GM12878 (cell line): ENCODE measurements at regions not wholly inside any gene's neighbourhood (a gene's known extent, or its start where the extent isn't known, plus 50 kb on each side); places are given as distances from the start of the nearest gene placed in this dataset.

ENCODE experiments used
- EZH2 ChIP-seq: IDR thresholded peaks from 2 replicates; pipeline ENCODE4 v1.6.1; 2012; ENCODE audit warnings: low read depth, mild to moderate bottlenecking, control low read depth, inconsistent platforms, low read length, borderline replicate concordance; ENCODE audit not compliant: control insufficient read depth
- FOXM1 ChIP-seq: IDR thresholded peaks from 2 replicates; pipeline ENCODE4 v1.6.1; 2012; ENCODE audit warnings: low read depth, mild to moderate bottlenecking, inconsistent platforms, low read length, moderate library complexity
- HDAC2 ChIP-seq: fragments of 200-600 bp; sonication (generic); IDR thresholded peaks from 2 replicates; pipeline ENCODE4 v1.6.1; 2017
- PBX3 ChIP-seq: IDR thresholded peaks from 2 replicates; pipeline ENCODE4 v1.6.1; 2011; ENCODE audit warnings: mild to moderate bottlenecking, low read depth, low read length, moderate library complexity; ENCODE audit not compliant: insufficient replicate concordance
- POLR2A ChIP-seq: IDR thresholded peaks from 2 replicates; pipeline ENCODE4 v1.6.1; 2011; ENCODE audit warnings: low read depth, mild to moderate bottlenecking, low read length
- RUNX3 ChIP-seq: IDR thresholded peaks from 2 replicates; pipeline ENCODE4 v1.6.1; 2012; ENCODE audit warnings: low read length, inconsistent platforms
- SIX5 ChIP-seq: IDR thresholded peaks from 2 replicates; pipeline ENCODE4 v1.6.1; 2011; ENCODE audit warnings: mild to moderate bottlenecking, low read depth, low read length, moderate library complexity; ENCODE audit not compliant: severe bottlenecking
- ZBTB33 ChIP-seq: fragments of 450-650 bp; IDR thresholded peaks from 2 replicates; pipeline ENCODE4 v1.6.1; 2017; ENCODE audit warnings: mild to moderate bottlenecking
- TF ChIP-seq, protein P1 (sequence below): fragments of 450-650 bp; IDR thresholded peaks from 2 replicates; pipeline ENCODE4 v1.6.1; 2017; ENCODE audit warnings: antibody characterized with exemption, mild to moderate bottlenecking, moderate library complexity
- TF ChIP-seq, protein P2 (sequence below): IDR thresholded peaks from 2 replicates; pipeline ENCODE4 v1.6.1; 2012; ENCODE audit warnings: low read depth, low read length, improper control_type of control experiment
- TF ChIP-seq, protein P3 (sequence below), 3 experiments: IDR thresholded peaks in 2 of 3; conservative IDR thresholded peaks in 1 of 3; 2 replicates each; pipeline ENCODE4 v1.5.1; 2011; ENCODE audit warnings: low read depth in 3 of 3, low read length in 3 of 3, mild to moderate bottlenecking in 3 of 3, control low read depth in 2 of 3, moderate library complexity in 2 of 3, inconsistent platforms in 1 of 3, mixed read lengths in 1 of 3; ENCODE audit not compliant: control insufficient read depth in 2 of 3, insufficient read depth in 1 of 3; ENCODE audit errors: extremely low read depth in 1 of 3

GRCh38 chr7:94251-94801 is 98.0 kb upstream of the FAM20C start:
- no peak for TF ChIP-seq EZH2
- TF ChIP-seq, protein P1, sequence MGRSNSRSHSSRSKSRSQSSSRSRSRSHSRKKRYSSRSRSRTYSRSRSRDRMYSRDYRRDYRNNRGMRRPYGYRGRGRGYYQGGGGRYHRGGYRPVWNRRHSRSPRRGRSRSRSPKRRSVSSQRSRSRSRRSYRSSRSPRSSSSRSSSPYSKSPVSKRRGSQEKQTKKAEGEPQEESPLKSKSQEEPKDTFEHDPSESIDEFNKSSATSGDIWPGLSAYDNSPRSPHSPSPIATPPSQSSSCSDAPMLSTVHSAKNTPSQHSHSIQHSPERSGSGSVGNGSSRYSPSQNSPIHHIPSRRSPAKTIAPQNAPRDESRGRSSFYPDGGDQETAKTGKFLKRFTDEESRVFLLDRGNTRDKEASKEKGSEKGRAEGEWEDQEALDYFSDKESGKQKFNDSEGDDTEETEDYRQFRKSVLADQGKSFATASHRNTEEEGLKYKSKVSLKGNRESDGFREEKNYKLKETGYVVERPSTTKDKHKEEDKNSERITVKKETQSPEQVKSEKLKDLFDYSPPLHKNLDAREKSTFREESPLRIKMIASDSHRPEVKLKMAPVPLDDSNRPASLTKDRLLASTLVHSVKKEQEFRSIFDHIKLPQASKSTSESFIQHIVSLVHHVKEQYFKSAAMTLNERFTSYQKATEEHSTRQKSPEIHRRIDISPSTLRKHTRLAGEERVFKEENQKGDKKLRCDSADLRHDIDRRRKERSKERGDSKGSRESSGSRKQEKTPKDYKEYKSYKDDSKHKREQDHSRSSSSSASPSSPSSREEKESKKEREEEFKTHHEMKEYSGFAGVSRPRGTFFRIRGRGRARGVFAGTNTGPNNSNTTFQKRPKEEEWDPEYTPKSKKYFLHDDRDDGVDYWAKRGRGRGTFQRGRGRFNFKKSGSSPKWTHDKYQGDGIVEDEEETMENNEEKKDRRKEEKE = no peak
- TF ChIP-seq, protein P2, sequence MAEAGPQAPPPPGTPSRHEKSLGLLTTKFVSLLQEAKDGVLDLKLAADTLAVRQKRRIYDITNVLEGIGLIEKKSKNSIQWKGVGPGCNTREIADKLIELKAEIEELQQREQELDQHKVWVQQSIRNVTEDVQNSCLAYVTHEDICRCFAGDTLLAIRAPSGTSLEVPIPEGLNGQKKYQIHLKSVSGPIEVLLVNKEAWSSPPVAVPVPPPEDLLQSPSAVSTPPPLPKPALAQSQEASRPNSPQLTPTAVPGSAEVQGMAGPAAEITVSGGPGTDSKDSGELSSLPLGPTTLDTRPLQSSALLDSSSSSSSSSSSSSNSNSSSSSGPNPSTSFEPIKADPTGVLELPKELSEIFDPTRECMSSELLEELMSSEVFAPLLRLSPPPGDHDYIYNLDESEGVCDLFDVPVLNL = no peak
- TF ChIP-seq, protein P3, sequence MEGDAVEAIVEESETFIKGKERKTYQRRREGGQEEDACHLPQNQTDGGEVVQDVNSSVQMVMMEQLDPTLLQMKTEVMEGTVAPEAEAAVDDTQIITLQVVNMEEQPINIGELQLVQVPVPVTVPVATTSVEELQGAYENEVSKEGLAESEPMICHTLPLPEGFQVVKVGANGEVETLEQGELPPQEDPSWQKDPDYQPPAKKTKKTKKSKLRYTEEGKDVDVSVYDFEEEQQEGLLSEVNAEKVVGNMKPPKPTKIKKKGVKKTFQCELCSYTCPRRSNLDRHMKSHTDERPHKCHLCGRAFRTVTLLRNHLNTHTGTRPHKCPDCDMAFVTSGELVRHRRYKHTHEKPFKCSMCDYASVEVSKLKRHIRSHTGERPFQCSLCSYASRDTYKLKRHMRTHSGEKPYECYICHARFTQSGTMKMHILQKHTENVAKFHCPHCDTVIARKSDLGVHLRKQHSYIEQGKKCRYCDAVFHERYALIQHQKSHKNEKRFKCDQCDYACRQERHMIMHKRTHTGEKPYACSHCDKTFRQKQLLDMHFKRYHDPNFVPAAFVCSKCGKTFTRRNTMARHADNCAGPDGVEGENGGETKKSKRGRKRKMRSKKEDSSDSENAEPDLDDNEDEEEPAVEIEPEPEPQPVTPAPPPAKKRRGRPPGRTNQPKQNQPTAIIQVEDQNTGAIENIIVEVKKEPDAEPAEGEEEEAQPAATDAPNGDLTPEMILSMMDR (IDR thresholded peaks at IDR 0.05 in 2 of 3, conservative IDR thresholded peaks at IDR 0.05 in 1 of 3; ENCODE audit: control insufficient read depth in 2 of 3, extremely low read depth in 1 of 3, insufficient read depth in 1 of 3, low read depth in 3 of 3, low read length in 3 of 3) = no peak
- TF ChIP-seq RUNX3 = no peak
- no peak for TF ChIP-seq POLR2A
- no peak for TF ChIP-seq ZBTB33
- no peak for TF ChIP-seq HDAC2
- TF ChIP-seq FOXM1 = no peak
- no peak for TF ChIP-seq PBX3
- TF ChIP-seq SIX5 = no peak
